Stimulated activated naive CD4-positive, alpha-beta T cell (primary cell): ENCODE measurements at regions not wholly inside any gene's neighbourhood (a gene's known extent, or its start where the extent isn't known, plus 50 kb on each side); places are given as distances from the start of the nearest gene placed in this dataset.

ENCODE experiments used
- DNase-seq, 6 experiments: peaks; one replicate each; lab custom pipeline; 2025; lab: John Stamatoyannopoulos, UW

- no peak for DNase-seq
These were observed 194.0 kb upstream of the PPP1R3A start for GRCh38 chr7:114112806-114113205.

- DNase-seq, result no peak
These were observed 191.9 kb upstream of the PPP1R3A start for GRCh38 chr7:114110666-114111065.

DNA sequence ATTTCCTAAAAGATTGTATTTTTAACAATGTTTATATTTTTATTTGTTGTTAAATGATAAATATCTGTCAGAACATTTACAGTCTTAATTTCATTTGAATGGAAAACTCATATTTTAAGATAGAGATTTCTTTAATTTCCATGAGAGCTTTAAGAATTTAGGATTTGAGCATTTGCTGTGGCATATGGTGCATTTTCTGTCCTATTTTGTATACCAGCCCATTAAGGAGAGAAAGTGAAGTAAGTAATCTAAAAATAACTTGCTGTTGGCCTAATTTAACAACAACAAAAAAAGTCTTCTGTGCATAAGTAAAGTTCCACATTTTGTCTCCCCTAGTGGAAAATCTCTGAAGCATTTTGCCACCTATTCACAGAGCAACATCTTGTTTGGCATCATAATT is 190.9 kb upstream of the PPP1R3A start:
- no peak for DNase-seq

- DNase-seq, result no peak
These were observed 190.5 kb upstream of the PPP1R3A start for GRCh38 chr7:114109304-114109703.

DNA sequence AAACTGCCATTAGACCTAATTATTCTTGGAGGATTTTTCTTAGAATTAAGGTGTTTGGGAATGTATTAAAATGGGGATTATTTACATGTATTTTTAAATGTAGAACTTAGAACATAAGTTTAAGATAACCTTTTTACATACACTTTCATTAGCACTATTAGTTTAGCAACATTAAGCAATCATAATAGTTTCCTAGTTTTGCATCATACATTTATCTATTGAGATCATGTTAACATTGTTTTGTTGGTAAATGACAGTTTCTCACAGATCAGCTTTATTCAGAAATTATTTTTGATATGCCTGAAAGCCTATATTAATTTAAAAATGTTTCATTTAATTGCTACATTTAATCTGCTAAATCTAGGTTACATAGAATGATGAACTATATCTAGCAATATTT is 189.7 kb upstream of the PPP1R3A start:
- DNase-seq, result no peak

GRCh38 chr7:114107522-114107921 is 188.7 kb upstream of the PPP1R3A start:
- DNase-seq, result no peak

DNA sequence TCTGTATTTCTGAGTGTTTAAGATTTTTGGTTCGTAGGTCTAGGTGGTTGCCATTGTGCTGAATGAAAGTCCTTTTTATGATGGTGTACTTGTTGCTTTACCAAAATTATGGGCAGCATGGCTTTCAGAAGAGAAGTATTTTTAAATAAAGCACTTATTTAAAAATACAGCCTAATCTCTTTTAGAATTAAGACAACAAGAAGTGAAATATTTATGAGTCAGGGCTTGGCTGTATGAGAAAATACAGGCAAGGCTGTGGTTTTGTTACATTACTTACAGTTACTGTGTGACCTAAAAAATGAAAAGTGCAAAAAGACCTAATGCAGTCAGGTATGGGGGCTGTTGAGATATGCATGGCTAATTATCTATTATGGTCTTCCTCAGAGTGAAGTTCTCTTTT is 185.2 kb upstream of the PPP1R3A start:
- no peak for DNase-seq

DNA sequence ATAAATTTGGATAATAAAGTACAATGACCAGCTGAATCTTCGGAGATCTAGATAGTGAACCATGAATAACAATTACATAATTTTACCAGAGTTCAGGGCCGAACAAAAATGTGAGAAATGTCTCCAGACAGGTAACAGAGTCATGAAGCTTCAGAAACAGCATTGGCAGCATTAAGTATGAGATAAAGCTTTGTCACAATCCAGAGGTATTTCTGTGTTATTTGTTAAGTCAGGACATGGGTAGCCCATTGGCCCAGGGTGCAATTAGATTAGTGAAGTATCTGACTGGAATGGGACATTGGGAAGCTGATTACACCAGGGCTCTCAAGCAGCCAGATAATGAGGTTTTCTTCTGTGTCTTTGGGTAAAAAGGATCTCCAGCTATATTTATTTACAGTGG is 184.2 kb upstream of the PPP1R3A start:
- no peak for DNase-seq

DNA sequence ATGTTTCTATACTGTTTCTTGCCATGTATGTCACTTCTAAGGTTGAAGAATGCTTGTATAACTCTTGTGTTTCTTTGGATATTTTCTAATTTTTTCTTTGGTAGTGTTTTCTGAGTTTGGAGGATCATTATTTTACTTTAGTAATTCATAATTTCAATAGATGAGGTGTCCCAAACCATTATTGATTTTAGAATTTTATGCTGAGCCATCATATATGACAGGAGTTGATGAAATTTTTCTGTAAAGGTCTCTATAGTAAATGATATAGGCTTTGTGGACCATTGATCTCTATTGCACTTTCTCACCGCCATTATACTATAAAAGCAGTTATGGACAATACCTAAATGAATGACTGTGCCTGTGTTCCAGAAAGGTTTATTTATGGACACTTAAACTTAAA is 183.3 kb upstream of the PPP1R3A start:
- no peak for DNase-seq

- no peak for DNase-seq
These were observed 182.0 kb upstream of the PPP1R3A start for GRCh38 chr7:114100810-114101209.

DNA sequence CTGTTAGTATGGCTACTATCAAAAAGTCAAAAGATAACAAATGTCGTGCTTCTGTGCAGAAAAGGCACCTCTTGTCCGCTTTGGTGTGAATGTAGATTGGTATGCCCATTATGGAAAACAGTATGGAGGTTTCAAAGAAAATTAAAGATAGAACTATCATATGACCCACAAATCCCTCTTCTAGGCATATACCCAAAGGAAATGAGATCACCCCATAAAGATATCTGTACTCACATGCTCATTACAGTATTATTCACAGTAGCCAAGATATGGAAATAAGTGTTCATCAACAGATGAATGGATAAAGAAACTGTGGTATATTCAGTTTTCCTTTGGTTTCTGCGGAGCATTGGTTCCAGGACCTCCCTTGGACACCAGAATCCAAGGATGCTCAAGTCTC is 180.5 kb upstream of the PPP1R3A start:
- DNase-seq, result no peak

DNA sequence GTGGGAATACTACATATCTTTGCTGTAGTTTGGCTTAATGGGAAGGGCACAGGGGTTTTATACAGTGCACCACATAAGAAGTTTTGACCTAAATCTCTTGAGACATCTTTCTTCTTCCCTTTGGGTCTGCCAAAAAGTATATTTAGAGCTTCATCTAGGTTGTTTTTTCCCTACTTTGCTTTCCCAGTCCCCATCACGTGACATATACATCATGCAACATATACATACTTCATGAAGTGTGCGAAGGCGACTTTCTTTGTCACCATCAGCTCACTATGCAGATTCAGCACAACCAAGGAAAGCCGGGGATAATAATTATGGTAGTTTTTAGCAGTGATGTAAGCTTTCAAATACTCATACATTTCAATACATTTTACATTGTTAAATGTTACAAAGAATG is 177.1 kb upstream of the PPP1R3A start:
- DNase-seq, result no peak

GRCh38 chr7:114088470-114088940 is 169.7 kb upstream of the PPP1R3A start:
- DNase-seq, result no peak

- no peak for DNase-seq
These were observed 169.1 kb upstream of the PPP1R3A start for GRCh38 chr7:114087653-114088469.

GRCh38 chr7:114086914-114087652 is 168.3 kb upstream of the PPP1R3A start:
- no peak for DNase-seq

GRCh38 chr7:114086537-114086913 is 167.7 kb upstream of the PPP1R3A start:
- no peak for DNase-seq

GRCh38 chr7:114085592-114086501 is 167.0 kb upstream of the PPP1R3A start:
- no peak for DNase-seq

- no peak for DNase-seq
These were observed 166.4 kb upstream of the PPP1R3A start for GRCh38 chr7:114085313-114085591.

- DNase-seq, result no peak
These were observed 165.9 kb upstream of the PPP1R3A start for GRCh38 chr7:114084472-114085312.

DNA sequence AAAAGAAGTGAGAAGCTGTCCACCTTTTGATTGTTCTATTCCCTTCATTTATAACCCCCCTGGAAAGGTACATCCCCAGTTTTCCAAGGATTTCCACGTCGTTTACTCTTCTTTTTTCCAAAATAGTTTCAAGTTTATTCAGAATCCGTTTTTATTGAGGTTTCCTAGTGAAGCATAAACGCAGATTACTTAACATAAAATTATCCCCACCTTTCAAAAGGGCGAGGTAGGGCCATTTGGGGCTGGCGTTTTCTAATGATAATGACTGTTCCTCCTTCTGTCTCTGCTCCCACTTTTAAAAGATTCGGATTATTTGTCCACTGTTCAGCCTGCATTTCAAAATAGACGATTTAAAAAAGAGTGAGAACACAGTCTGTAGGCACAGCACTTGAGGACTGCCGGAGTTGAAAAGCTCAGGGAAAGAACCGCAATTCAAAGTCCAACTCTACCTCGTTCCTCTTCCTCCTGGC is 165.2 kb upstream of the PPP1R3A start:
- DNase-seq, result no peak

DNA sequence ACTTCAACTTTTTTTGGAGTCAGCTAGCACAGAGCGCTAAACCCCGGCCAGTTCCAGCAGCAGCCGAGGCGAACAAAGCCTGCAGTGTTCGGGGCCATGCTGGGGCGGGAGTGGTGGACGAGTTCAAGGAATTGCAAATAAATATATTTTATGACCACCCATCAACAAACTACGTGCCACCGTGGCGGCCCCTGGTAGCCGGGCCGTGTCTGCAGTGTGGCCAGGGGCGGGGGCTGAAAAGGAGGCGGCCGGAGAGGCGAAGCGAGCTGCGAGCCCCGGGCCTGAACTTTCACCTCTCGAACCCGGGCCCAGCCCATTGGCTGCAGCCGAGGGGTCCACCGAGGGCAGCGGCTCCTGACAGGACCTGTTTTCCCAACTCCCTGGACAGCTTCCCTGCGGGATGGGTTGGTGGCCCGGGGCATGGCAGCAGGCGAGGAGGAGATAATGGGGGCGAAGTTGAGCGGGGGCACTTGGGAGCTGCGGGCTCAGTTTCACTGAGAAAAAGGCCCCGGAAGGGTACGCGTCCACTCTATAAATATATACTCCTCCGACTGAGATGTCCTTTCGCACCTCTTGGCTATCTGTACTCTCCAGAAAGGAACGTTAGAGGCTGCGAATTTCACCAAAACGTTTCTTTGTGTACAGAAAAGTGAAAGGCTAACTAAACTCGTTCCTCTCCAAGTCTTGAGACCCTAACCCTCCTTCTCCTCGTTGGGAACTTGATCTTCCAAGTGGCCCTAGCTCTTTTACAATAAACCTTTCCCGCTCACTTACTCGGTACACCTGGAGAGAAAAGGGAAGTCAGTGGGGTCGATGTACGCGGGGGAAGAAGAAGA is 164.6 kb upstream of the PPP1R3A start:
- DNase-seq, result no peak
